ENCODE measurements at regions not wholly inside any gene's neighbourhood (a gene's known extent, or its start where the extent isn't known, plus 50 kb on each side); places are given as distances from the start of the nearest gene placed in this dataset.
"Not testable (repeated sequence)": the region's sequence is repeated elsewhere in the genome, so short reads cannot be mapped to it uniquely, and the experiment has no call there.

DNA sequence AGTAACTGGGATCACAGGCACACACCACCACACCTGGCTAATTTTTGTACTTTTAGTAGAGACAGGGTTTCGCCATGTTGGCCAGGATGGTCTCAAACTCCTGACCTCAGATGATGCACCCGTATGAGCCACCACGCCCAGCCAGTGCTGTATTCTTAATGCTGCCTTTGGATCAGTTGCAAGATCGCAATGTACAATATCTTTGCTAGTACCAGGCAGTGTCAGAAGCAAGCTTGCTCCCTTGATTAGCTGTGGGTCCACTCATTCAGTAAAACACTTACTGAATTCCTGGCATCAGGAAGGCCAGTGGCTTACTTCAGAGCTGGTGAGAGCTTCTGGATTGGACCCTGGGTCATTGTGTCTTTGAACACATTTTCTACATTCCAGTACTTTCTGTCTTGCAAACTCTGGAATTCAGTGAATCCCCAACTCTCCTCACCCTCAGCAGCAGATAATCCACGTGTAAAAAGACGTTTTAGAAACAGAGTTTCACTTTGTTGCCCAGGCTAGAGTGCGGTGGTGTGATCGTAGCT is 1183.7 kb downstream of the AACS start:
- FAIRE-seq (no peak), DNase-seq (ENCODE audit: low spot score in 2 of 2) (no peak)

- DNase-seq (ENCODE audit: low spot score in 2 of 2) (no peak), FAIRE-seq (no peak)
Observed at GRCh38 chr12:126258190-126258589, 1193.0 kb downstream of the AACS start.

DNA sequence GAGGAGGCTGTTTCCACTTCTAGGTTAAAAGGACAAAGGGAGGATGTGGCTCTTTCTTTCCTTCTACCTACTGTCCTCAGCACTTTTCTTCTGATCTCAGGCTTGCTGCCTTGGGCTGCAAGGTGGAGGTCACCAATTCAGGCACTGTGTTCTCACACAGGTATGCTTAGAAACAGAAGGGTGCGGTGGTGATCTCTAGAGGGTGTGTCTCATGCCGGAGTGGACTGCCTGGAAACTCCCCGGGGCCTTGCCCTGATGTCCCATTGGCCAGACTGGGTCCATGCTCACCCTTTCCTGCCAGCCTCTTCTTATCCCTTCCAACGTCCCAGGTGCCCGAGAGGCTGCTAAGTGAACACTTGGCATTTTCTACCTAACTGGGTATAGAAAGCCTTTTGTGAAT is 1197.6 kb downstream of the AACS start:
- FAIRE-seq (no peak), DNase-seq (ENCODE audit: low spot score in 2 of 2) (no peak)

- DNase-seq (ENCODE audit: low spot score in 2 of 2) (no peak), FAIRE-seq (no peak)
Observed at GRCh38 chr12:126268222-126268621, 1203.0 kb downstream of the AACS start.

GRCh38 chr12:126271159-126271558 is 1205.9 kb downstream of the AACS start:
- DNase-seq (ENCODE audit: low spot score in 2 of 2) (no peak), FAIRE-seq (no peak)

DNA sequence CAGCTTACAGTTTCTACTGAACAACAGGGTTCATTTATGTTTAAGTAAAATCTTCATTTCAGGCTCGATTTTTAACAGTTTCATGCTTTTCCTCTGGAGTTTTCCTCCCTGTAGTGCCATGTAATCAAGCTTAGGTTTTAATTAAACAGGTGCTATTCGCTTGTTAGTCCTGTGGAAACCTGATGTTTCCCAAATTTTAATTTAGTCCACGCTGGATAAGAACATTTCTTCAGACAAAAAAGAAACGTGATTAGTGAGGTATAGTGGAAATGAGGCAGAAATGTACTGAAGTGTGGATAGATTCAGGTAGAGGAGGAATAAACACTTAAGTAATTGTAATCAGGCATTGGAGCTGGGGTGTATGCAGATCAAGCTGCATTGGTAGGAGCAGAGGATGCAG is 1217.5 kb downstream of the AACS start:
- DNase-seq (ENCODE audit: low spot score in 2 of 2): no peak
- FAIRE-seq: no peak

DNA sequence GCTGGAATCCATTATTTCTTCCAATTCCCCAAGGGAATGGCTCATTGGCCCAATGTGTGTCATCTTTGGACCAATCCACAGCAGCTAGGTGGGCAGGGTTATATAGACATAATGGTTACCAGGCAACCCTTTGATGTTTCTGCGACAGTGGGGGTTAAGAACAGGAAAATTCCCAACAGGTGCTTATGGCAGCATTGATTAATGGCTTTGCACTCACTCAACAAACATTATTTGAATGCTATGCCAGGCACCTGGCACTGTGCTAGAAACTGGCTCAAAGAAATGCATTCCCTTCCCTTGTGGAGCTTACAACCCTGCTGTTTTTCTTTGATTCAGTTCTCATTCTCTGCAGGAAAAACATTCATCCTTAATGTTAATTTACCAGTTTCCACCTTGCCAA is 1221.0 kb downstream of the AACS start:
- DNase-seq (ENCODE audit: low spot score in 2 of 2) (no peak), FAIRE-seq (no peak)

DNA sequence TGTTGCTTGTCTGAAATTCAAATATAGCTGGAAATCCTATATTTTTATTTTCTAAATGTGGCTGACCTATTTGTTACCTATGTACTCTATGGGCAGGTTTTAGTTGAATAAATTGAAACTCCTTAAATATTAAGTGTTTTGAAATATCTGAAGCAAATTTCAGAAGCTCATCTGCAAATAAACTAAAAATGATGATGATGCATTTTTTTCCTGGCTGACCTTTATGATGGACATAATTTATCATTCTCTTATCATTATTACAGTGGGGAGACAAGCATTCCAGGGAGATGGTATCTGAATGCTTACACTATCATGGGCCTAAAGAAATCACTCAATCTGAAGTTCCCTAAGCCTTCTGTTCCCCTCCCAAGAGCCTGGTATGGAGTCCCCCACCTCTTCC is 1225.2 kb downstream of the AACS start:
- FAIRE-seq: no peak

DNA sequence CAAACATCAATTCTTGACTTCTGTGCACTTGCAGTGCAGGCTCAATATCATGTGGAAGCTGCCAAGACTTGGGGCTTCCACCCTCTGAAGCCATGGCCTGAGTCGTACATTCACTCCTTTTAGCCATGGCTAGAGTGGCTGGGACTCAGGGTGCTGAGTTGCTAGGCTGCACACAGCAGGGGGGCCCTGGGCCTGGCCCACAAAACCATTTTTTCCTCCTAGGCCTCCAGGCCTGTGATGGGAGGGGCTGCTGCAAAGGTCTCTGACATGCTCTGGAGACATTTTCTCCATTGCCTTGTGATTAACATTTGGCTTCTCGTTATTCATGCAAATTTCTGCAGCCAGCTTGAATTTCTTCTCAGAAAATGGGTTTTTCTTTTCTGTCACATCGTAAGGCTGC is 1226.8 kb downstream of the AACS start:
- DNase-seq (ENCODE audit: low spot score in 2 of 2); FAIRE-seq: not testable (repeated sequence)

More for the DNA sequence above, 1225.2 kb downstream of the AACS start:
- DNase-seq (ENCODE audit: low spot score in 2 of 2): no peak

DNA sequence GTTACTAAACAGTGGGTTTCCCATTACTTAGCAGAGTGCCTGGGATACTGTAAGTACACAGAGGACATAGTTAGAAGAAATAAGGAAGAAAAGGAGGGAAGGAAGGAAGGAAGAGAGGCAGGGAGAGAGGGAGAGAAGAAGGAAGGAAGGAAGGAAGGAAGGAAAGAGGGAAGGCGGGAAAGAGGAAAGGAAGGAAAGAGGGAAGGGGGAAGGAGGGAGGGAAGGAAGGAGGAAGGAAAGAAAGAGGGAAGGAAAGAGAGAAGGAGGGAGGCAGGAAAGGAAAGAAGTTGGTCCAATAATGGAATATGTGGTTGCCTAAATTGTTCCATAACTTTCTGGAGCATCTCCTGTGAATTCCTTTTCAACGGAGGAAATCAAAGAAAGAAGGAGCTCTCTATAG is 1230.4 kb downstream of the AACS start:
- DNase-seq (ENCODE audit: low spot score in 2 of 2) (no peak), FAIRE-seq (no peak)

- FAIRE-seq (no peak), DNase-seq (ENCODE audit: low spot score in 2 of 2) (no peak)
Observed at GRCh38 chr12:126309278-126309677, 1244.0 kb downstream of the AACS start.

- FAIRE-seq (no peak), DNase-seq (ENCODE audit: low spot score in 2 of 2) (no peak)
Observed at GRCh38 chr12:126312457-126312856, 1247.2 kb downstream of the AACS start.

GRCh38 chr12:126316411-126316810 is 1251.2 kb downstream of the AACS start:
- FAIRE-seq (no peak), DNase-seq (ENCODE audit: low spot score in 2 of 2) (no peak)

DNA sequence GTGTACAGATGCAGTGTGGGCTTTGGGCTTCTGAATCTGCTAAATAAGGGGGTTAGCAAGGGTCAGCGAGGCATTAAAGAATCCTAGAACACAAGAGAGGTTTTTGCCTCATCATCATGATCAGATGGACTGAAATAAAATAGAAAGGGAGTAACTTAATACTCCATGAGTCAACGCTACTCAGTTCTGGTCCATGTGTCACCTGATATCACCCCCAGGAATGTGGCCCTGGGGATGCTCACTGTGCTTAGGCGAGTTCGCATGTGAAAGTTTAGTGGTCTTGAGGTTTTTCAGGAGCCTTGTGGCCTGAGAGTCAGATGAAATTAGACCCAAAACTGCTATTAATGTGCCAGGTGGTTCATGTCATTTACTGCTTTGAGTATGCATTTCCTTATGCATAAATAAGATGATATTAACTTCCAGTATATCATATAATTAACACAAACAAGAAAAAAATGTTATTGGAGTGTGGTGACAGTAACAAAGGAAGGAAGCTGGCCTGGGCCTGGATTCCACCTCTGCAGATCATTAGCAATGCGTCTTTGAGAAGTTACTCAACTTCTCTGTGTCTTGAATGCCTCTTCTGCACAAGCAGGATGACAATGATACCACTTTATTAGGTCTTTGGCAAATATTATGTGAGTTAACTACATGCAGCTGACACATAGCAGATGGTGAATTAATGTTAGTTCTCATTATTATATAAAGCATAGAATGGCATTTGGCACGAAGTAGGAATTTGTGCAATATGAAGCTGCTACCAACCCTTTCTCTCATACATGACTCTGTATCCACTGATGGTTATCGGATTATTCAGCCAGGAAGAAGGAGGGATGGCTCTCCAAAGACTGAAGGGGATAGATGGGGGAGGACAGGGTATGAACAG is 1272.6 kb downstream of the AACS start:
- DNase-seq (ENCODE audit: low spot score in 2 of 2): no peak
- no peak for FAIRE-seq

DNA sequence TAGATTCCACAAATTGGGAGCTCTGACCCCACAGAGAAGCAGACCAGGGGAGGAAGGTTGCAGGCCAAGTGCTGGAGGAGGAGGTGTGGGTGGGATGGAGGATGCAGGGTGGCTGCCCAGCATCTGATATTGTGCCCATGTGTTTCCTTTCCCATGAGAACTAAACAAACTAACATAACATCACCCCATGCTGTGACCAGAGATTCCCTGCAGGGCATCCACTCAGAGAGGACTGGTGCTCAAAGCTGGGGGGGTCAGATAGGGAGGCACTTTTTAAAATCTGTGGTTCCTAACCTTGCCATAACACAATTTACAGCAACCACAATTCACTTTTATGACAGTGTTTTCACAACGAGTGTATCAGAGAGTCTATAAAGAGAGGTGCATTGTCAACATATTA is 1277.6 kb downstream of the AACS start:
- FAIRE-seq: no peak
- DNase-seq (ENCODE audit: low spot score in 2 of 2): no peak

GRCh38 chr12:126343321-126343720 is 1278.1 kb downstream of the AACS start:
- DNase-seq (ENCODE audit: low spot score in 2 of 2) (no peak), FAIRE-seq (no peak)

DNA sequence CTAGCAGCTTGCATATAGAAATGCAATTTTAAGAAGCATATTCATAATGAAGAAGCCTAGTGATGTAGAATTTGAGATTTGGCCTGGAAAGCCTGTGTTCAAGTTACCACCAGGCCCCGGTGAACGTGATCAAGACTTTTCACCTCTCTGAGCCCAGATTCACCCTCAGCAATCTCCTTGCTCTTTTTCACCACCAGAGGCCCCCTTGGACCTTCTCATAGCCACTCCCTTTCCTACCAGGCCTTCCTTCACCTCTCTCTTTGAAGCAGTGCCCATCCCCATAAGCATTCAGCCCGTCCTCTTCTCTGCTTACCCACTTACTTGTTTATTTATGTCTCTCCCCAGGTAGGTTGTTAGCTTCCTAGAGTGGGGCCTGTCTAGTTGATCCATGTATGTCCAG is 1280.9 kb downstream of the AACS start:
- DNase-seq (ENCODE audit: low spot score in 2 of 2) (no peak), FAIRE-seq (no peak)

GRCh38 chr12:126347421-126347820 is 1282.2 kb downstream of the AACS start:
- FAIRE-seq: no peak

DNA sequence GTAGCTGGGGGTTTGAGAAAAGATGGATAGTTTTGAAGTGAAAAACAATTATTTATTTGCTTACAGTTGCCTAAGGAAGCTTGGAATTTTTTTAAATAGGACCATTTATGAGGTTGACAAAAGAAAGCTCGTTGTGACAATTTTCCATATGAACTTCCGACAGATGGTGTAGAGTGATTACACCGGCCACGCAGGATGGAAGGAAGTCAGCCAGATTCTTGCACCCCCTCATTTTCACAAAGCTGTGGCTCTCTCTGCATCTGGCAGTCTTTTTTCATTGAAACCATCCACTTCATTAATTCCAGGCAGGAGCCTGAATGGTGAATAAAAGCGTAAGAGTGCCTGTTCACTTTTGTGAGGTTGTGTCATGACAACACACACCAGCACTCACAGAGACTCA is 1284.1 kb downstream of the AACS start:
- FAIRE-seq (no peak), DNase-seq (ENCODE audit: low spot score in 2 of 2) (no peak)

More at GRCh38 chr12:126347421-126347820, 1282.2 kb downstream of the AACS start:
- DNase-seq (ENCODE audit: low spot score in 2 of 2): no peak

GRCh38 chr12:126353604-126354003 is 1288.4 kb downstream of the AACS start:
- no peak for DNase-seq (ENCODE audit: low spot score in 2 of 2)
- no peak for FAIRE-seq

- FAIRE-seq (no peak), DNase-seq (ENCODE audit: low spot score in 2 of 2) (no peak)
Observed at GRCh38 chr12:126354633-126355032, 1289.4 kb downstream of the AACS start.

DNA sequence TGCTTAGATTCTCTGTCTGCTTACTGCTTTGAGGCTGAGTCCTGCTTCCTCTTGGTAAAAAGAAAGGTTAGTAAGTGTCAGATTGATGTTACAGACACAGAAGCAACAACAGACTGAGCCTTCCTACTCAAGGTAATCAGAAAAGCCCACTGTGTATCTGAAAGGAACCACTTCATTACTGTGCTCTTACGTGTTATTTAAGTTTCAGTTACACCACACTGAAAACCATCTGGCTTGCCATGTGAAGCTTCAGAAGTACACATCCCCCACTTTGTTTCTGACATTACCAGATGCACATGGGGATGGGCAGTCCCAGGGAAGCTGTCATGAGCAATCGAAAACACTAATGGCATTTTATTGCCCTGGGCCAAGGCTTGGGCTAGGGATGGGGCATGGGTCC is 1290.1 kb downstream of the AACS start:
- FAIRE-seq (no peak), DNase-seq (ENCODE audit: low spot score in 2 of 2) (no peak)

Data from frontal cortex (tissue), 3 donors.